Lower lobe of right lung (tissue), 2 donors: ENCODE measurements at regions not wholly inside any gene's neighbourhood (a gene's known extent, or its start where the extent isn't known, plus 50 kb on each side); places are given as distances from the start of the nearest gene placed in this dataset.

Experiments used
- ATAC-seq, 2 donors: fragments of 200-7000 bp; cut with Tn5 transposase; one replicate each; pipeline ENCODE4 v1.9.1; 2020 to 2022; ENCODE audit warnings: mild to moderate bottlenecking in 2 of 2, moderate library complexity in 2 of 2
- DNase-seq: peaks from one replicate; pipeline ENCODE4 v3.0.0-alpha.2; 2020
- H3K27ac ChIP-seq: fragments of 200-600 bp; one replicate; pipeline ENCODE4 v1.8.0; 2022
- H3K27me3 ChIP-seq: fragments of 200-600 bp; one replicate; pipeline ENCODE4 v1.8.0; 2022; ENCODE audit warnings: low read depth
- H3K36me3 ChIP-seq: fragments of 200-600 bp; one replicate; pipeline ENCODE4 v1.8.0; 2022; ENCODE audit warnings: mild to moderate bottlenecking
- H3K4me1 ChIP-seq: fragments of 200-600 bp; one replicate; pipeline ENCODE4 v1.8.0; 2022
- H3K4me3 ChIP-seq: fragments of 200-600 bp; one replicate; pipeline ENCODE4 v1.8.0; 2022; ENCODE audit warnings: mild to moderate bottlenecking
- H3K9me3 ChIP-seq: fragments of 200-600 bp; one replicate; pipeline ENCODE4 v1.8.0; 2022
- intact Hi-C: fragments of 100-400 bp; cut with DNase I; formaldehyde crosslinking; loops from one replicate; pipeline ENCODE4 v1.11.0; 2022
- TF ChIP-seq, protein P1 (sequence below): fragments of 200-600 bp; IDR thresholded peaks from one replicate; pipeline ENCODE4 v1.8.0; 2022; ENCODE audit warnings: antibody characterized with exemption, mild to moderate bottlenecking
- donor health status: DM: no; HTN: yes; CAD: no; lungs with severe emphysema.

DNA sequence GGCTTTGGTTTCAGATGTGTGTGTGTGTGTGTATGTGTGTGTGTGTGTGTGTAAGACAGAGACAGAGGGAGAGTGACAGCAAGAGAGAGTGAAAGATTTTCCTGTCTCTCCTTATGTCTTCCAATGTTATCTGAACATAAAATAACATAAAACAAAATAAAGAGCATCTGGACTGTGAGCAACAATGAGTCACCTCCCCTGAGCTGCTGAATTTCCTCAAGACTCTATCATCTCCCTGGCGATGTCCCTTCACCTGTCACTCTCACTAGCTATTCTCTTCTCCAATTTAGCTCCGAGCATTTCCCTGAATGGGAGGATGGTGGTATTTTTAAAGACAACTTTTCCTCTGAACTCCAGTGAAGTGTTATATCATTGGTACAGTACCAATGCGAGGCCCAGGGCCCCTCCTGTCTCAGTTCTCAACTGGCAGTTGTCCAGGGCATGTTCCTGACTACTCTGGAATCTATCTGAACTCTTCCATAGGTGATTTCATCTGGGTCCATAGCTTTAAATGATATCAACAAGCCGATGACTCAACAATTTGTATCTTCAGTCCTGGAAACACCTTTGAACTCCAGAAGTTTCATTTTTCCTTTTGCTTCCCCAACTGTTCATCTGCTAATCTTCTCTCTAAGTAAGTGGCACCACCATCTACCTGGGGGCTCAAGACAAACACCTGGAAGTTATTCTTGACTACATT lies 195.0 kb upstream of the CLNK start:
- ATAC-seq (no peak), DNase-seq (no peak)
- Histone ChIP-seq H3K27me3 (no peaks in the 10 kb centered on the region), H3K36me3 (no peaks in the 10 kb centered on the region), H3K4me1 (no peaks in the 10 kb centered on the region), H3K4me3 (no peak overlapping the region), H3K27ac (no peak overlapping the region), H3K9me3 (no peaks in the 10 kb centered on the region)
- TF ChIP-seq, protein P1, sequence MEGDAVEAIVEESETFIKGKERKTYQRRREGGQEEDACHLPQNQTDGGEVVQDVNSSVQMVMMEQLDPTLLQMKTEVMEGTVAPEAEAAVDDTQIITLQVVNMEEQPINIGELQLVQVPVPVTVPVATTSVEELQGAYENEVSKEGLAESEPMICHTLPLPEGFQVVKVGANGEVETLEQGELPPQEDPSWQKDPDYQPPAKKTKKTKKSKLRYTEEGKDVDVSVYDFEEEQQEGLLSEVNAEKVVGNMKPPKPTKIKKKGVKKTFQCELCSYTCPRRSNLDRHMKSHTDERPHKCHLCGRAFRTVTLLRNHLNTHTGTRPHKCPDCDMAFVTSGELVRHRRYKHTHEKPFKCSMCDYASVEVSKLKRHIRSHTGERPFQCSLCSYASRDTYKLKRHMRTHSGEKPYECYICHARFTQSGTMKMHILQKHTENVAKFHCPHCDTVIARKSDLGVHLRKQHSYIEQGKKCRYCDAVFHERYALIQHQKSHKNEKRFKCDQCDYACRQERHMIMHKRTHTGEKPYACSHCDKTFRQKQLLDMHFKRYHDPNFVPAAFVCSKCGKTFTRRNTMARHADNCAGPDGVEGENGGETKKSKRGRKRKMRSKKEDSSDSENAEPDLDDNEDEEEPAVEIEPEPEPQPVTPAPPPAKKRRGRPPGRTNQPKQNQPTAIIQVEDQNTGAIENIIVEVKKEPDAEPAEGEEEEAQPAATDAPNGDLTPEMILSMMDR, result no peak
- intact Hi-C loops, result no loop called here

DNA sequence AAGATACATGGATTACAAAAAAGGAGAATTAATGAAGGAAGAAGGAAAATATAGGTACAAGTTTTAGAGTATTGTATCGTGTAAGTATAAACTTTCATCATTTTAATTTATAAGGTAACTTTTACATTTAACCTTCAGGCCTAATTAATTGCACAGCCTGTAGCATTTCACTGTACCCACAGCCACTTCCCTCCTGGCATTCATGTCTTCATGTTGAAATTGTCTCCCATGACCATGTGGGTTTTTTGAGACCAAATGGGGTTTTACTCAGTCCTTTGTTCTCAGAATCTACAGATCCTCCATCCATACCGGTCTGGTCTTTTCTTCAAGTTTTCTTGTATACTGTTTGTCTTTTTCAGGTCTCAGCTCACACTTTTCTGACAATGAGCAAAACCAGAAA lies 194.3 kb upstream of the CLNK start:
- Histone ChIP-seq H3K27me3 (no peaks in the 10 kb centered on the region), H3K36me3 (no peaks in the 10 kb centered on the region), H3K9me3 (no peaks in the 10 kb centered on the region), H3K27ac (no peak overlapping the region), H3K4me1 (no peaks in the 10 kb centered on the region), H3K4me3 (no peak overlapping the region)
- intact Hi-C loops, result no loop called here
- ATAC-seq (no peak), DNase-seq (no peak)
- TF ChIP-seq, protein P1, result no peak

DNA sequence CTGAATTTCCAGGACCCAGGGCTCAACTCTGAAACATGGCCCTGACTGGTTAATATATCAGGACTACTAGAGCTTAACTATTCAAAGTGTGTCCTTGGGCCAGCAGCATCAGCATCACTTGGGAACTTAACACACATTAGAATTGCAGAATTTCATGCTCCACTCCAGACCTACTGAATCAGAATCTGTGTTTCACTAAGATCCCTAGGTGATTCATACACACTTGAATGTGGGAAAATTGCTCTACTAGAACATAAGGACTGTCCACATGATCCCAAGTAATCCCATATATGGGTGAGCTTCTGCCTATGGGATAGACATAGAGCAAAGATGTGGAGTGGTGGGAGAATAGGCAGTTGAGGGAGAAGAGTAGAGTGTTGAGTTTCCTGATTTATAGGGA lies 192.5 kb upstream of the CLNK start:
- H3K4me1 ChIP-seq, result no peaks in the 10 kb centered on the region
- DNase-seq, result no peak
- no peak overlapping the region for H3K4me3 ChIP-seq
- H3K27ac ChIP-seq, result no peak overlapping the region
- no peaks in the 10 kb centered on the region for H3K9me3 ChIP-seq
- H3K27me3 ChIP-seq, result no peaks in the 10 kb centered on the region
- TF ChIP-seq, protein P1, result no peak
- no peak for ATAC-seq
- intact Hi-C loops, result no loop called here
- no peaks in the 10 kb centered on the region for H3K36me3 ChIP-seq

DNA sequence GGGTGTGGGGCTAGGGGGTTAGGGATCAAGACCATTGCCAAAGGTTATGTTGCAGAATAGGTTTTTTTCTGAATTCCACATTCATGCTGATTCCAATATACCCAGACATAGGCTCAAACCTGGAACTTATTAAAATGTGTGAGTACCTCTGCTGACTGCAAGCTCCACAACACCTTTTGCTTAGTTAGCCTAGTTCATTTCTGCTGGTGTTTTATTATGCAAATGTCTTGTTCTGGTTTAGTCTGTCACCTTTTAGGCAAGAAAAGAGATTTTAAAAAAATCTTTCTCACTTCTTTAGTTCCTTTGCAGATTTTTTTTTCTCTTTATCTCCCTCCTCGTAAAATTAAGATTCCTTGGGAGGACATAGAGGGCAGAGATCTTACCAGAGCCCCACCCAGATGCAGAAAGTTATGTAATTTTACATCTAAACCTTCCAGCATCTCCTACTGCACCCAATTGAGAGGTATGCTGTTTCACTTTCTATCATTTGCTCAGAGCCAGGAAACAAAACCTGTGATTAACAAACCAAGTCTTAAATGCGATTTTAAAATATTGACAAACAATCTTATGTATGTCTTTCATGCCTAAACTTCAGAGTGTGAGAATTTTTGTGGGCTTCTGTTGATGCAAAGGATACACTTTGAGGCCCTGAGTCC lies 190.7 kb upstream of the CLNK start:
- intact Hi-C loops, result no loop called here

DNA sequence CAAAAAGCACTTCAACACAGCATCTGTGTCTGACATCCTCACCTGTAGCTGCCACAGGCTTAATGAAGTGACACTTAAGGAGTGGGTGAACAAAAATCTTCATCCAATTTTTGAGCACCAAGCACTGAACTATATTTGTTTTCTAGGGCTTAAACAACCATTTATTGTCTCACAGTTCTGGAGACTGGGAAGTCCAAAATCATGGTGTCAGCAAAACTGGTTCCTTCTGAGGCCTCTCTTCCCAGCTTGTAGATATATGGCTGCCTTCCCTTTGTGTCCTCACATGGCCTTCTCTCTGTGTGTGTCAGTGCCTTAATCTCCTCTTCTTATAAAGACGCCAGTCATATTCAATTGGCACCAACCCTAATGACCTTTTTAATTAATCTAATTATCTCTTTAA lies 189.2 kb upstream of the CLNK start:
- ATAC-seq (no peak), DNase-seq (no peak)
- intact Hi-C loops, result no loop called here
- Histone ChIP-seq H3K9me3 (no peaks in the 10 kb centered on the region), H3K27me3 (no peaks in the 10 kb centered on the region), H3K4me3 (no peak overlapping the region), H3K4me1 (no peaks in the 10 kb centered on the region), H3K27ac (no peak overlapping the region), H3K36me3 (no peaks in the 10 kb centered on the region)
- TF ChIP-seq, protein P1, result no peak

More for the DNA sequence above, 190.7 kb upstream of the CLNK start:
- Histone ChIP-seq H3K4me3 (no peak overlapping the region), H3K36me3 (no peaks in the 10 kb centered on the region), H3K27me3 (no peaks in the 10 kb centered on the region), H3K4me1 (no peaks in the 10 kb centered on the region), H3K9me3 (no peaks in the 10 kb centered on the region), H3K27ac (no peak overlapping the region)
- TF ChIP-seq, protein P1, result no peak
- DNase-seq (no peak), ATAC-seq (no peak)
